CD4-positive, CD25-positive, alpha-beta regulatory T cell (primary cell): ENCODE measurements at regions not wholly inside any gene's neighbourhood (a gene's known extent, or its start where the extent isn't known, plus 50 kb on each side); places are given as distances from the start of the nearest gene placed in this dataset.

Experiments
- ATAC-seq, 2 donors: fragments of 150-1000 bp; cut with Tn5 transposase; one replicate each; pipeline ENCODE4 v1.10.0; 2021; ENCODE audit warnings: low read depth in 2 of 2, moderate number of reproducible peaks in 2 of 2, moderate library complexity in 1 of 2
- DNase-seq, 3 donors: peaks; one replicate each; pipeline versions ENCODE4 v3.0.0 to v3.0.0-alpha.2; 2012 to 2022; ENCODE audit warnings: mixed read lengths in 1 of 3
- H3K27ac ChIP-seq: one replicate; pipeline ENCODE4 v1.7.0; 2013; ENCODE audit warnings: mild to moderate bottlenecking, low read length; ENCODE audit not compliant: insufficient read depth, poor library complexity, severe bottlenecking
- H3K27me3 ChIP-seq: one replicate; pipeline ENCODE4 v1.7.0; 2013; ENCODE audit warnings: low read length; ENCODE audit not compliant: control insufficient read depth, insufficient read depth
- H3K36me3 ChIP-seq: one replicate; pipeline ENCODE4 v1.7.0; 2013; ENCODE audit warnings: mild to moderate bottlenecking, low read length, moderate library complexity; ENCODE audit not compliant: control insufficient read depth, insufficient read depth
- H3K4me1 ChIP-seq: 2 replicates; pipeline ENCODE4 v1.7.0; 2013; ENCODE audit warnings: mild to moderate bottlenecking, low read length; ENCODE audit not compliant: insufficient read depth, control insufficient read depth, poor library complexity, severe bottlenecking
- H3K4me3 ChIP-seq: one replicate; pipeline ENCODE4 v1.7.0; 2013; ENCODE audit warnings: low read depth, mild to moderate bottlenecking, low read length, moderate library complexity
- H3K9me3 ChIP-seq, 2 experiments: 1 replicate in 1 of 2; 2 replicates in 1 of 2; pipeline ENCODE4 v1.7.0; 2013; ENCODE audit warnings: low read length in 2 of 2, mild to moderate bottlenecking in 1 of 2, moderate library complexity in 1 of 2; ENCODE audit not compliant: control insufficient read depth in 2 of 2
- H3K27ac Mint-ChIP-seq, 3 donors: one replicate each; pipeline ENCODE4 v1.8.0; 2020 to 2022; ENCODE audit warnings: mild to moderate bottlenecking in 3 of 3, mixed read lengths in 3 of 3, moderate library complexity in 2 of 3
- H3K27me3 Mint-ChIP-seq: one replicate; pipeline ENCODE4 v1.8.0; 2022; ENCODE audit warnings: mild to moderate bottlenecking, mixed read lengths
- H3K36me3 Mint-ChIP-seq: one replicate; pipeline ENCODE4 v1.8.0; 2020; ENCODE audit warnings: mixed read lengths
- H3K4me1 Mint-ChIP-seq, 4 donors: one replicate each; pipeline ENCODE4 v1.8.0; 2020 to 2022; ENCODE audit warnings: mixed read lengths in 4 of 4, mild to moderate bottlenecking in 1 of 4
- H3K4me3 Mint-ChIP-seq, 4 donors: one replicate each; pipeline ENCODE4 v1.8.0; 2020 to 2022; ENCODE audit warnings: mild to moderate bottlenecking in 4 of 4, mixed read lengths in 4 of 4, moderate library complexity in 3 of 4
- H3K9me3 Mint-ChIP-seq, 7 donors: one replicate each; pipeline ENCODE4 v1.8.0; 2020 to 2022; ENCODE audit warnings: mixed read lengths in 7 of 7, mild to moderate bottlenecking in 3 of 7, moderate library complexity in 2 of 7

DNA sequence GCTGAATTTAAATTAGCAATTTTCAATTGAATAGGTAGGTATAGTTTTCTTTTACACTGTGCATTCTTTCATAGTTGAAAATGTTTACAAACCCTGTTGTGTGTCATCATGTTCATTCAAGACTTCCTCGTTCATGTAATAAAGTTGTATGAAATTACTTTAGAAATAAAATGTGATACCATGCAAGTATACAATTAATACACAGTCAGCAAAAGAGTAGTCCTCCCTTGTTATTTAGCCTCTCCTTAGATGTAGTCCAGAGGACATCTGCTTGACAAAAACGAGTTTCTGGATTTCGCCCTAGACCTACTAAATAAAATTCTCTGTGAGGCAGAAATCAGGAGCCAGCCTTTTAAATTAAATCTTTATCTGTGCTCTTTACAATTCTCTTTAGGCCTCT, 231.6 kb downstream of the CXXC4 start:
- Mint-ChIP-seq H3K36me3 (no peaks in the 10 kb centered on the region), H3K27me3 (no peaks in the 10 kb centered on the region), H3K4me1 (no peaks in the 10 kb centered on the region), H3K4me3 (no peak overlapping the region), H3K9me3 (peaks cover 0 to 23% (median 3%) of the 10 kb centered on the region in 7 donors), H3K27ac (no peak overlapping the region)
- H3K36me3 ChIP-seq = no peaks in the 10 kb centered on the region
- no peaks in the 10 kb centered on the region for H3K9me3 ChIP-seq
- H3K4me3 ChIP-seq = no peak overlapping the region
- H3K4me1 ChIP-seq = no peaks in the 10 kb centered on the region
- no peak for ATAC-seq
- no peak for DNase-seq
- no peaks in the 10 kb centered on the region for H3K27me3 ChIP-seq
- H3K27ac ChIP-seq = no peak overlapping the region

DNA sequence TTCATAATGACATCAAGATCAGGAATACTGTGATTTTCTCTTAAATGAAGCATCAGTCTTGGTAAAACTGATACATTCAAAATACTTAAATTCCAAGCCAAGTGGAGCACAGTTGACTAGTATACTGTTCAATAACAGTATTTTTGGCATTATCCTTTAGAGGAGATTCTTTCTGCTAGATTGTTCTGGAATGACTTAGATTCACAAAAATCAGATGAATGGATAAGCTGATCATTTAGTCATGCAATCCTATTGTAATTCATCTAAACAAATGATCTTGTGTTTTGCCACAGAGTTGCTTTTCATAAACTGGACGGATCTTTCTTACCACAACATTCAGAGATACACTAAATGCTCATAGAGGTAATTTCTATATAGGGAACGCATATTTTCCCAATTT, 232.0 kb downstream of the CXXC4 start:
- Histone ChIP-seq H3K27ac (no peak overlapping the region), H3K9me3 (no peaks in the 10 kb centered on the region), H3K36me3 (no peaks in the 10 kb centered on the region), H3K4me3 (no peak overlapping the region), H3K27me3 (no peaks in the 10 kb centered on the region), H3K4me1 (no peaks in the 10 kb centered on the region)
- Mint-ChIP-seq H3K36me3 (no peaks in the 10 kb centered on the region), H3K4me3 (no peak overlapping the region), H3K9me3 (peaks cover 0 to 27% (median 3%) of the 10 kb centered on the region in 7 donors), H3K27ac (no peak overlapping the region), H3K4me1 (no peaks in the 10 kb centered on the region), H3K27me3 (no peaks in the 10 kb centered on the region)
- no peak for DNase-seq
- ATAC-seq = no peak

- Histone ChIP-seq H3K9me3 (no peaks in the 10 kb centered on the region), H3K27me3 (no peaks in the 10 kb centered on the region), H3K27ac (no peak overlapping the region), H3K36me3 (no peaks in the 10 kb centered on the region), H3K4me1 (no peaks in the 10 kb centered on the region), H3K4me3 (no peak overlapping the region)
- ATAC-seq (no peak), DNase-seq (no peak)
- Mint-ChIP-seq H3K4me3 (no peak overlapping the region), H3K4me1 (no peaks in the 10 kb centered on the region), H3K36me3 (no peaks in the 10 kb centered on the region), H3K27ac (no peak overlapping the region), H3K9me3 (peaks cover 3 to 28% (median 9%) of the 10 kb centered on the region in 7 donors), H3K27me3 (no peaks in the 10 kb centered on the region)
Measured at GRCh38 chr4:104248726-104249125, 246.0 kb downstream of the CXXC4 start.

DNA sequence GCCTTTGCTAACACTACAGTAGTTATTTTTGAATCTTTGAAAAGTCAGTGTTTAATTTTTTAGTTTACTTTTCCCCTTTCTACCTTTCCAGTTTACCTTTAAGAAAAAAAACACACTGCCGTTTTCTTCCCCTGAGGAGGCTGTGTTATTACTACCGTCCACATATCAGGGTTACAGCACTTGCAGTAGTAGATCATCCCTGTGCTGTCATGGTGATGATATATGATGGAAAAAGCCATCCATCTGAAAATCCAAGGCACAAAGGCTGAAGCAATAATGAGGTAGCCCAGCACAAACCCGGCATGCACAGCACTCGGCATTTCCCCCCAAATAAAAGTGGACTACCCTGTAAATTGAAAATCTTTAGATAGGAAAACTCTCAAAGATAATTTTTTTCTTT, 258.7 kb downstream of the CXXC4 start:
- Mint-ChIP-seq H3K9me3 (peaks cover 2 to 18% (median 4%) of the 10 kb centered on the region in 7 donors), H3K27me3 (no peaks in the 10 kb centered on the region), H3K4me1 (no peaks in the 10 kb centered on the region), H3K36me3 (no peaks in the 10 kb centered on the region), H3K4me3 (no peak overlapping the region), H3K27ac (no peak overlapping the region)
- Histone ChIP-seq H3K27me3 (no peaks in the 10 kb centered on the region), H3K4me3 (no peak overlapping the region), H3K36me3 (no peaks in the 10 kb centered on the region), H3K27ac (no peak overlapping the region), H3K4me1 (no peaks in the 10 kb centered on the region), H3K9me3 (no peaks in the 10 kb centered on the region)
- DNase-seq = no peak
- no peak for ATAC-seq

- no peak overlapping the region for H3K27ac ChIP-seq
- H3K27me3 Mint-ChIP-seq = no peaks in the 10 kb centered on the region
- H3K27me3 ChIP-seq = no peaks in the 10 kb centered on the region
- H3K4me1 ChIP-seq = no peaks in the 10 kb centered on the region
- peaks cover 0 to 2% of the 10 kb centered on the region in 2 experiments for H3K9me3 ChIP-seq
- no peak overlapping the region for H3K4me3 ChIP-seq
- DNase-seq (no peak), ATAC-seq (no peak)
- no peaks in the 10 kb centered on the region for H3K36me3 ChIP-seq
- H3K9me3 Mint-ChIP-seq = peaks cover 2 to 16% (median 5%) of the 10 kb centered on the region in 7 donors
- H3K4me1 Mint-ChIP-seq = no peaks in the 10 kb centered on the region
- no peaks in the 10 kb centered on the region for H3K36me3 Mint-ChIP-seq
- H3K27ac Mint-ChIP-seq = no peak overlapping the region
- H3K4me3 Mint-ChIP-seq = no peak overlapping the region
Measured at GRCh38 chr4:104217526-104217925, 277.2 kb downstream of the CXXC4 start.

- ATAC-seq = no peak
- H3K9me3 ChIP-seq = peaks cover 0 to 2% of the 10 kb centered on the region in 2 experiments
- no peaks in the 10 kb centered on the region for H3K36me3 Mint-ChIP-seq
- no peaks in the 10 kb centered on the region for H3K27me3 Mint-ChIP-seq
- no peak overlapping the region for H3K4me3 Mint-ChIP-seq
- H3K4me1 Mint-ChIP-seq = no peaks in the 10 kb centered on the region
- H3K36me3 ChIP-seq = no peaks in the 10 kb centered on the region
- H3K27ac Mint-ChIP-seq = no peak overlapping the region
- no peak for DNase-seq
- no peak overlapping the region for H3K4me3 ChIP-seq
- H3K27me3 ChIP-seq = no peaks in the 10 kb centered on the region
- H3K27ac ChIP-seq = no peak overlapping the region
- H3K9me3 Mint-ChIP-seq = peaks cover 3 to 12% (median 6%) of the 10 kb centered on the region in 7 donors
- no peaks in the 10 kb centered on the region for H3K4me1 ChIP-seq
Measured at GRCh38 chr4:104211657-104212056, 283.0 kb downstream of the CXXC4 start.

- Mint-ChIP-seq H3K9me3 (peaks cover 3 to 12% (median 5%) of the 10 kb centered on the region in 7 donors), H3K27ac (no peak overlapping the region), H3K4me1 (no peaks in the 10 kb centered on the region)
Measured at GRCh38 chr4:104210420-104210819, 284.3 kb downstream of the CXXC4 start.

GRCh38 chr4:104206784-104207183, 287.9 kb downstream of the CXXC4 start:
- H3K27me3 ChIP-seq = no peaks in the 10 kb centered on the region
- no peak overlapping the region for H3K4me3 ChIP-seq
- H3K9me3 Mint-ChIP-seq = peaks cover 3 to 8% (median 5%) of the 10 kb centered on the region in 7 donors
- H3K36me3 Mint-ChIP-seq = no peaks in the 10 kb centered on the region
- H3K4me3 Mint-ChIP-seq = no peak overlapping the region
- H3K9me3 ChIP-seq = no peaks in the 10 kb centered on the region
- ATAC-seq = no peak
- H3K27ac ChIP-seq = no peak overlapping the region
- H3K27me3 Mint-ChIP-seq = no peaks in the 10 kb centered on the region
- no peaks in the 10 kb centered on the region for H3K36me3 ChIP-seq
- no peaks in the 10 kb centered on the region for H3K4me1 Mint-ChIP-seq
- no peak for DNase-seq
- H3K27ac Mint-ChIP-seq = no peak overlapping the region
- no peaks in the 10 kb centered on the region for H3K4me1 ChIP-seq

More at GRCh38 chr4:104210420-104210819, 284.3 kb downstream of the CXXC4 start:
- ATAC-seq (no peak), DNase-seq (no peak)
- no peak overlapping the region for H3K27ac ChIP-seq
- Mint-ChIP-seq H3K36me3 (no peaks in the 10 kb centered on the region), H3K27me3 (no peaks in the 10 kb centered on the region), H3K4me3 (no peak overlapping the region)
- no peaks in the 10 kb centered on the region for H3K27me3 ChIP-seq
- no peaks in the 10 kb centered on the region for H3K36me3 ChIP-seq
- peaks cover 0 to 2% of the 10 kb centered on the region in 2 experiments for H3K9me3 ChIP-seq
- no peak overlapping the region for H3K4me3 ChIP-seq
- H3K4me1 ChIP-seq = no peaks in the 10 kb centered on the region
